ENCODE measurements at regions not wholly inside any gene's neighbourhood (a gene's known extent, or its start where the extent isn't known, plus 50 kb on each side); places are given as distances from the start of the nearest gene placed in this dataset.

- no peak overlapping the region for H3K4me3 ChIP-seq (ENCODE audit: low read length)
- no peaks in the 10 kb centered on the region for H3K27me3 ChIP-seq (ENCODE audit: control insufficient read depth, insufficient read depth, low read length)
- no peak overlapping the region for H3K27ac ChIP-seq (ENCODE audit: low read length)
- no peaks in the 10 kb centered on the region for H3K9me3 ChIP-seq (ENCODE audit: control insufficient read depth, low read depth, low read length)
- H3K36me3 ChIP-seq (ENCODE audit: control insufficient read depth, low read depth, low read length) = no peaks in the 10 kb centered on the region
- H3K9ac ChIP-seq (ENCODE audit: low read length) = no peak overlapping the region
- peaks cover 55% of the 10 kb centered on the region for H3K4me1 ChIP-seq (ENCODE audit: control insufficient read depth, low read depth, low read length)
These were observed 68.4 kb upstream of the GJA8 start for GRCh38 chr1:147834181-147834580.

GRCh38 chr1:147834810-147835209 lies 67.8 kb upstream of the GJA8 start:
- H3K27me3 ChIP-seq (ENCODE audit: control insufficient read depth, insufficient read depth, low read length) = no peaks in the 10 kb centered on the region
- no peak overlapping the region for H3K4me3 ChIP-seq (ENCODE audit: low read length)
- no peak overlapping the region for H3K9ac ChIP-seq (ENCODE audit: low read length)
- H3K27ac ChIP-seq (ENCODE audit: low read length) = no peak overlapping the region
- H3K36me3 ChIP-seq (ENCODE audit: control insufficient read depth, low read depth, low read length) = no peaks in the 10 kb centered on the region
- peaks cover 55% of the 10 kb centered on the region for H3K4me1 ChIP-seq (ENCODE audit: control insufficient read depth, low read depth, low read length)
- H3K9me3 ChIP-seq (ENCODE audit: control insufficient read depth, low read depth, low read length) = no peaks in the 10 kb centered on the region

GRCh38 chr1:147837129-147837963 lies 65.2 kb upstream of the GJA8 start:
- H3K4me1 ChIP-seq (ENCODE audit: control insufficient read depth, low read depth, low read length) = peaks cover 55% of the 10 kb centered on the region
- H3K4me3 ChIP-seq (ENCODE audit: low read length) = peak overlapping the region; percentile 31
- no peaks in the 10 kb centered on the region for H3K27me3 ChIP-seq (ENCODE audit: control insufficient read depth, insufficient read depth, low read length)
- no peaks in the 10 kb centered on the region for H3K9me3 ChIP-seq (ENCODE audit: control insufficient read depth, low read depth, low read length)
- no peak overlapping the region for H3K9ac ChIP-seq (ENCODE audit: low read length)
- H3K36me3 ChIP-seq (ENCODE audit: control insufficient read depth, low read depth, low read length) = no peaks in the 10 kb centered on the region
- H3K27ac ChIP-seq (ENCODE audit: low read length) = no peak overlapping the region

- H3K9ac ChIP-seq (ENCODE audit: low read length) = no peak overlapping the region
- no peak overlapping the region for H3K27ac ChIP-seq (ENCODE audit: low read length)
- no peaks in the 10 kb centered on the region for H3K27me3 ChIP-seq (ENCODE audit: control insufficient read depth, insufficient read depth, low read length)
- no peak overlapping the region for H3K4me3 ChIP-seq (ENCODE audit: low read length)
- no peaks in the 10 kb centered on the region for H3K36me3 ChIP-seq (ENCODE audit: control insufficient read depth, low read depth, low read length)
- H3K9me3 ChIP-seq (ENCODE audit: control insufficient read depth, low read depth, low read length) = no peaks in the 10 kb centered on the region
- peaks cover 50% of the 10 kb centered on the region for H3K4me1 ChIP-seq (ENCODE audit: control insufficient read depth, low read depth, low read length)
These were observed 64.7 kb upstream of the GJA8 start for GRCh38 chr1:147837964-147838292.

GRCh38 chr1:147840909-147841308 lies 61.7 kb upstream of the GJA8 start:
- no peak overlapping the region for H3K9ac ChIP-seq (ENCODE audit: low read length)
- H3K4me1 ChIP-seq (ENCODE audit: control insufficient read depth, low read depth, low read length) = peaks cover 24% of the 10 kb centered on the region
- no peaks in the 10 kb centered on the region for H3K9me3 ChIP-seq (ENCODE audit: control insufficient read depth, low read depth, low read length)
- no peak overlapping the region for H3K27ac ChIP-seq (ENCODE audit: low read length)
- no peaks in the 10 kb centered on the region for H3K36me3 ChIP-seq (ENCODE audit: control insufficient read depth, low read depth, low read length)
- no peak overlapping the region for H3K4me3 ChIP-seq (ENCODE audit: low read length)
- H3K27me3 ChIP-seq (ENCODE audit: control insufficient read depth, insufficient read depth, low read length) = no peaks in the 10 kb centered on the region

GRCh38 chr1:147842578-147842977 lies 60.0 kb upstream of the GJA8 start:
- no peak overlapping the region for H3K27ac ChIP-seq (ENCODE audit: low read length)
- H3K4me3 ChIP-seq (ENCODE audit: low read length) = no peak overlapping the region
- H3K36me3 ChIP-seq (ENCODE audit: control insufficient read depth, low read depth, low read length) = no peaks in the 10 kb centered on the region
- H3K9me3 ChIP-seq (ENCODE audit: control insufficient read depth, low read depth, low read length) = no peaks in the 10 kb centered on the region
- no peaks in the 10 kb centered on the region for H3K27me3 ChIP-seq (ENCODE audit: control insufficient read depth, insufficient read depth, low read length)
- H3K4me1 ChIP-seq (ENCODE audit: control insufficient read depth, low read depth, low read length) = peaks cover 10% of the 10 kb centered on the region
- no peak overlapping the region for H3K9ac ChIP-seq (ENCODE audit: low read length)

GRCh38 chr1:147843486-147843885 lies 59.1 kb upstream of the GJA8 start:
- Histone ChIP-seq H3K9ac (ENCODE audit: low read length) (no peak overlapping the region), H3K27ac (ENCODE audit: low read length) (no peak overlapping the region), H3K4me3 (ENCODE audit: low read length) (no peak overlapping the region), H3K9me3 (ENCODE audit: control insufficient read depth, low read depth, low read length) (no peaks in the 10 kb centered on the region), H3K4me1 (ENCODE audit: control insufficient read depth, low read depth, low read length) (peaks cover 2% of the 10 kb centered on the region), H3K27me3 (ENCODE audit: control insufficient read depth, insufficient read depth, low read length) (no peaks in the 10 kb centered on the region), H3K36me3 (ENCODE audit: control insufficient read depth, low read depth, low read length) (no peaks in the 10 kb centered on the region)

- Histone ChIP-seq H3K9ac (ENCODE audit: low read length) (no peak overlapping the region), H3K4me3 (ENCODE audit: low read length) (no peak overlapping the region), H3K27ac (ENCODE audit: low read length) (no peak overlapping the region), H3K9me3 (ENCODE audit: control insufficient read depth, low read depth, low read length) (no peaks in the 10 kb centered on the region), H3K36me3 (ENCODE audit: control insufficient read depth, low read depth, low read length) (no peaks in the 10 kb centered on the region), H3K4me1 (ENCODE audit: control insufficient read depth, low read depth, low read length) (peaks cover 11% of the 10 kb centered on the region), H3K27me3 (ENCODE audit: control insufficient read depth, insufficient read depth, low read length) (no peaks in the 10 kb centered on the region)
These were observed 54.8 kb upstream of the GJA8 start for GRCh38 chr1:147847831-147848230.

GRCh38 chr1:147849098-147849895 lies 53.3 kb upstream of the GJA8 start:
- Histone ChIP-seq H3K27me3 (ENCODE audit: control insufficient read depth, insufficient read depth, low read length) (no peaks in the 10 kb centered on the region), H3K27ac (ENCODE audit: low read length) (no peak overlapping the region), H3K4me1 (ENCODE audit: control insufficient read depth, low read depth, low read length) (peaks cover 15% of the 10 kb centered on the region), H3K36me3 (ENCODE audit: control insufficient read depth, low read depth, low read length) (no peaks in the 10 kb centered on the region), H3K4me3 (ENCODE audit: low read length) (no peak overlapping the region), H3K9ac (ENCODE audit: low read length) (no peak overlapping the region), H3K9me3 (ENCODE audit: control insufficient read depth, low read depth, low read length) (no peaks in the 10 kb centered on the region)

GRCh38 chr1:147850737-147851136 lies 51.9 kb upstream of the GJA8 start:
- no peaks in the 10 kb centered on the region for H3K9me3 ChIP-seq (ENCODE audit: control insufficient read depth, low read depth, low read length)
- H3K27me3 ChIP-seq (ENCODE audit: control insufficient read depth, insufficient read depth, low read length) = no peaks in the 10 kb centered on the region
- peaks cover 22% of the 10 kb centered on the region for H3K4me1 ChIP-seq (ENCODE audit: control insufficient read depth, low read depth, low read length)
- H3K36me3 ChIP-seq (ENCODE audit: control insufficient read depth, low read depth, low read length) = no peaks in the 10 kb centered on the region
- H3K9ac ChIP-seq (ENCODE audit: low read length) = no peak overlapping the region
- H3K27ac ChIP-seq (ENCODE audit: low read length) = no peak overlapping the region
- H3K4me3 ChIP-seq (ENCODE audit: low read length) = no peak overlapping the region

GRCh38 chr1:147851149-147851548 lies 51.4 kb upstream of the GJA8 start:
- no peak overlapping the region for H3K27ac ChIP-seq (ENCODE audit: low read length)
- H3K36me3 ChIP-seq (ENCODE audit: control insufficient read depth, low read depth, low read length) = no peaks in the 10 kb centered on the region
- no peaks in the 10 kb centered on the region for H3K9me3 ChIP-seq (ENCODE audit: control insufficient read depth, low read depth, low read length)
- H3K4me3 ChIP-seq (ENCODE audit: low read length) = no peak overlapping the region
- peaks cover 22% of the 10 kb centered on the region for H3K4me1 ChIP-seq (ENCODE audit: control insufficient read depth, low read depth, low read length)
- no peaks in the 10 kb centered on the region for H3K27me3 ChIP-seq (ENCODE audit: control insufficient read depth, insufficient read depth, low read length)
- no peak overlapping the region for H3K9ac ChIP-seq (ENCODE audit: low read length)

Measured in iPS-18a (cell line).